Stimulated activated naive CD8-positive, alpha-beta T cell treated with anti-CD3 and anti-CD28 coated beads, Interleukin-15, Interleukin-2, amounts not matched to agents 100 ng/mL and 50 ng/mL, for 24 hours (primary cell): ENCODE measurements at regions not wholly inside any gene's neighbourhood (a gene's known extent, or its start where the extent isn't known, plus 50 kb on each side); places are given as distances from the start of the nearest gene placed in this dataset.

Source experiments
- H3K27ac Mint-ChIP-seq: one replicate; pipeline ENCODE4 v1.8.0; 2021; ENCODE audit warnings: mild to moderate bottlenecking, mixed read lengths
- H3K27me3 Mint-ChIP-seq: one replicate; pipeline ENCODE4 v1.8.0; 2021; ENCODE audit warnings: mixed read lengths
- H3K36me3 Mint-ChIP-seq: one replicate; pipeline ENCODE4 v1.8.0; 2021; ENCODE audit warnings: low read depth, mixed read lengths
- H3K4me1 Mint-ChIP-seq: one replicate; pipeline ENCODE4 v1.8.0; 2021; ENCODE audit warnings: low read depth, mixed read lengths
- H3K4me3 Mint-ChIP-seq: one replicate; pipeline ENCODE4 v1.8.0; 2021; ENCODE audit warnings: mild to moderate bottlenecking, mixed read lengths
- H3K9me3 Mint-ChIP-seq: one replicate; pipeline ENCODE4 v1.8.0; 2021; ENCODE audit warnings: mixed read lengths

DNA sequence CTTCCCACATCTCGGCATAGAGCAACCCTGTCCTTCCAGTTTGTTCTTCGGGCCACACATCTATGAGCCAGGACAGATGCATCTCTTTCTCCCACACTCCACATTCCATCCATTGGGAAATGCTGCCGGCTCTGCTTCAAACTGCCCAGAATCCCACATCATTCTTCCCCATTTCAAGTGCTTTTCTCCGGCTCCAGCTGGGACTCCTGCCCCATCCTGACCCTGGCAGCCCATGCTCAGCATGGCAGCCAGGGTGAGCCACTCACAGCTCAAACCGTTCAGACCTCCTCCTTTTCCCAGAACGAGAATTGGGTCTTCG lies 132.8 kb upstream of the SDK2 start:
- Mint-ChIP-seq H3K9me3 (no peaks in the 10 kb centered on the region), H3K27me3 (no peaks in the 10 kb centered on the region), H3K4me3 (no peak overlapping the region), H3K36me3 (no peaks in the 10 kb centered on the region), H3K27ac (no peak overlapping the region), H3K4me1 (no peaks in the 10 kb centered on the region)

DNA sequence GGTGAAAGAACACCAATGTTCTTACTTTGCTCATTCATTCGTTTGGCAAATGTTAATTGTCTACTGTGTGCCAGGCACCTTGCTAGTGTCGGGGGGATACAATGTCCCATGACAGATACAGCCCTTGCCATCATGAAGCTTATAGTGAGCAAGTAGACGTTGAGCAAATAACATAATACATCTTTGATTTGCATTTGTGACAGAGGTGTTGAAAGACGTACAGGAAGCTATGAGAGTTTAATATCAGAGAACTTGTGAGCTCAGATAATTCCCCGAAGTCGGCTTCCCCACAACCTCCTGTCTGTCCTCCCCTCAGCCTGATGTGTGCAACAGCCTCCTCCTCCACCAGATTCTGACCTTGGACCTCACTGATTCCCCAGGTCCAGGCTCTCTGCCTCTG lies 138.0 kb upstream of the SDK2 start:
- peaks cover 4% of the 10 kb centered on the region for H3K27me3 Mint-ChIP-seq
- no peak overlapping the region for H3K4me3 Mint-ChIP-seq
- no peaks in the 10 kb centered on the region for H3K9me3 Mint-ChIP-seq
- no peaks in the 10 kb centered on the region for H3K4me1 Mint-ChIP-seq
- H3K36me3 Mint-ChIP-seq = no peaks in the 10 kb centered on the region
- H3K27ac Mint-ChIP-seq = no peak overlapping the region

DNA sequence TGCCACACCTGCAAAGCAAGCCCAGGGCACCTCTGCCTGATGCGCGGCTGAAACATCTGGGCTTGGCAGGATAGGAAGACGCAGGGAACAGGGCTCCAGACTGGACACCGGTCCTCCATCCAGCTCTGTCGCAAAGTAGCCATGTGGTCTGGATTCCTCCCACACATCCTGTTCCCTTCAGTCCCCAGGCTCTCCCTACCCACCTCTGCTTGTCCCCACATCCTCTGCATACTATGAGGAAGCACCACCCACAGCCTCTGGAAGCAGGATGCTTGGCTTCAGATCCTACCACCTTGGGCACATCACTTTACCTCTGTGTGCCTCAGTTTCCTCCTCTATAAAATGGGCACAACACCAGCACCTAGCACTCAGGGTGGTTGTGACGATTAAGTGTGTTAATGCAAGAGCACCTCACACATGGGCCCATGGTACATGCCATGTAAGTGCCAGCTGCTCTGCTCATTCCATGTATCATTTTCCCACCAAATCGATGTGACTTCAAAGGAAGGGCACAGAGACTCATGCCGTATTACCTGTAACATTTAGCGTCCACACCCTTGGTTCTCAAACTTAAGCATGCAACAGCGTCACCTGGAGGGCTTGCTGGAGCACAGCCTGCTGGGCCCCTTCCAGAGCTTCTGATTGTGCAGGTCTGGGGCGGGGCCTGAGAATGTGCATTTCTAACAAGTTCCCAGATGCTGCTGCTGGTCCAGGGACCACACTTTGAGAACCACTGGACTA lies 138.6 kb upstream of the SDK2 start:
- H3K9me3 Mint-ChIP-seq = no peaks in the 10 kb centered on the region
- no peak overlapping the region for H3K27ac Mint-ChIP-seq
- peaks cover 4% of the 10 kb centered on the region for H3K27me3 Mint-ChIP-seq
- H3K4me3 Mint-ChIP-seq = no peak overlapping the region
- H3K4me1 Mint-ChIP-seq = no peaks in the 10 kb centered on the region
- no peaks in the 10 kb centered on the region for H3K36me3 Mint-ChIP-seq

GRCh38 chr17:73783382-73783766 lies 139.1 kb upstream of the SDK2 start:
- H3K27me3 Mint-ChIP-seq = peaks cover 4% of the 10 kb centered on the region

GRCh38 chr17:73783945-73784603 lies 139.8 kb upstream of the SDK2 start:
- Mint-ChIP-seq H3K4me3 (no peak overlapping the region), H3K27ac (no peak overlapping the region), H3K36me3 (no peaks in the 10 kb centered on the region), H3K4me1 (no peaks in the 10 kb centered on the region), H3K9me3 (no peaks in the 10 kb centered on the region), H3K27me3 (peaks cover 4% of the 10 kb centered on the region)

More at GRCh38 chr17:73783382-73783766, 139.1 kb upstream of the SDK2 start:
- Mint-ChIP-seq H3K27ac (no peak overlapping the region), H3K36me3 (no peaks in the 10 kb centered on the region), H3K4me3 (no peak overlapping the region), H3K4me1 (no peaks in the 10 kb centered on the region), H3K9me3 (no peaks in the 10 kb centered on the region)

- Mint-ChIP-seq H3K27me3 (peaks cover 4% of the 10 kb centered on the region), H3K9me3 (no peaks in the 10 kb centered on the region), H3K4me1 (no peaks in the 10 kb centered on the region), H3K4me3 (no peak overlapping the region), H3K36me3 (no peaks in the 10 kb centered on the region), H3K27ac (no peak overlapping the region)
Observed at GRCh38 chr17:73785496-73785895, 141.3 kb upstream of the SDK2 start.

- no peaks in the 10 kb centered on the region for H3K36me3 Mint-ChIP-seq
- peaks cover 4% of the 10 kb centered on the region for H3K27me3 Mint-ChIP-seq
Observed at GRCh38 chr17:73785958-73786743, 141.9 kb upstream of the SDK2 start.

GRCh38 chr17:73787076-73788059 lies 143.1 kb upstream of the SDK2 start:
- no peaks in the 10 kb centered on the region for H3K9me3 Mint-ChIP-seq
- peaks cover 4% of the 10 kb centered on the region for H3K27me3 Mint-ChIP-seq
- H3K36me3 Mint-ChIP-seq = no peaks in the 10 kb centered on the region
- no peak overlapping the region for H3K4me3 Mint-ChIP-seq
- no peak overlapping the region for H3K27ac Mint-ChIP-seq
- no peaks in the 10 kb centered on the region for H3K4me1 Mint-ChIP-seq

More at GRCh38 chr17:73785958-73786743, 141.9 kb upstream of the SDK2 start:
- H3K9me3 Mint-ChIP-seq = no peaks in the 10 kb centered on the region
- no peaks in the 10 kb centered on the region for H3K4me1 Mint-ChIP-seq
- no peak overlapping the region for H3K27ac Mint-ChIP-seq
- H3K4me3 Mint-ChIP-seq = no peak overlapping the region

- no peak overlapping the region for H3K4me3 Mint-ChIP-seq
- no peaks in the 10 kb centered on the region for H3K27me3 Mint-ChIP-seq
- H3K36me3 Mint-ChIP-seq = no peaks in the 10 kb centered on the region
- no peaks in the 10 kb centered on the region for H3K4me1 Mint-ChIP-seq
- no peaks in the 10 kb centered on the region for H3K9me3 Mint-ChIP-seq
- H3K27ac Mint-ChIP-seq = no peak overlapping the region
Observed at GRCh38 chr17:73788111-73788510, 143.9 kb upstream of the SDK2 start.

DNA sequence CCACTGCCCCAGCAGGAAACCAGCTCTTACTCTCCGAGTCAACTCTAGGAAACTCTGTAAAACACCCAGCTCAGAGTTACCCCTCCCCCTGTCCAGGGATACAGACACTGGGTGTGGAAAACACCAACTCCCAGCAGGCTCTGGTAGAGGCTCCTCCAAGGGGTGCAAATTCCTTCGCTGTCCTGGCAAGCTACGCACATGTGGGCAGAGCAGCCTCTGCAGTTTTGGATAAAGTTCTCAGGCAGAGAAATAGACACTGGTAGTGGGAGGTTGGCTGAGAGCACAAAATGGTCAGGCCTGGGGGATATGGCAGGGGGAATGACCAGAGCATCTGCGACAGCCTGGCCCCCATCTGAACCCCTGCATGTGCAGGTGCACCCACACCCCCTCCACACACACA lies 146.9 kb upstream of the SDK2 start:
- Mint-ChIP-seq H3K27ac (no peak overlapping the region), H3K4me3 (no peak overlapping the region), H3K27me3 (peaks cover 5% of the 10 kb centered on the region), H3K36me3 (no peaks in the 10 kb centered on the region), H3K4me1 (no peaks in the 10 kb centered on the region), H3K9me3 (no peaks in the 10 kb centered on the region)

DNA sequence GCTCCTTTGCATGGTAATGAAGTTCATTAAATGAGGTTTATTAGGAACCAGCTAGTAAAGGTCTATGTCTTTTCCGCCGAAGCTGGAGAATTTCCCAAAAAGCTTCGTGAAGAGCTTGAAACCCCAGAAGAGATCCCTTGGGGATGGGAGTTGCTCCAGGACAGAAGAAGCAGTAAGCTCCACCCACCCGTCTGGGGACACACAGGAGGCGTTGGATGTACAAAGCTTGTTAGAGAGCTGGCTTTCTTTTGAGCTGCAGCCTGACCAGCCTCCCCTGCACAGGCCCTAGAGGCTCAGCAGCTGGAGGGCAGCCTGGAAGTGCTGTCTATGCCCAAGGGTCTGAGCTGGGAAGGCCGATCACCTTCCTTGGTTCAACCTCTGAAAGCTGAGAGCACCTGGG lies 147.4 kb upstream of the SDK2 start:
- Mint-ChIP-seq H3K9me3 (no peaks in the 10 kb centered on the region), H3K27ac (no peak overlapping the region), H3K4me1 (no peaks in the 10 kb centered on the region), H3K27me3 (peaks cover 5% of the 10 kb centered on the region), H3K4me3 (no peak overlapping the region), H3K36me3 (no peaks in the 10 kb centered on the region)

GRCh38 chr17:73792994-73793393 lies 148.7 kb upstream of the SDK2 start:
- Mint-ChIP-seq H3K4me1 (no peaks in the 10 kb centered on the region), H3K27me3 (peaks cover 5% of the 10 kb centered on the region), H3K4me3 (no peak overlapping the region)

GRCh38 chr17:73794336-73794735 lies 150.1 kb upstream of the SDK2 start:
- no peaks in the 10 kb centered on the region for H3K9me3 Mint-ChIP-seq
- H3K27ac Mint-ChIP-seq = no peak overlapping the region
- H3K4me3 Mint-ChIP-seq = no peak overlapping the region
- peaks cover 6% of the 10 kb centered on the region for H3K27me3 Mint-ChIP-seq
- H3K4me1 Mint-ChIP-seq = no peaks in the 10 kb centered on the region
- H3K36me3 Mint-ChIP-seq = no peaks in the 10 kb centered on the region

More at GRCh38 chr17:73792994-73793393, 148.7 kb upstream of the SDK2 start:
- no peak overlapping the region for H3K27ac Mint-ChIP-seq
- no peaks in the 10 kb centered on the region for H3K36me3 Mint-ChIP-seq
- no peaks in the 10 kb centered on the region for H3K9me3 Mint-ChIP-seq

GRCh38 chr17:73795730-73796129 lies 151.5 kb upstream of the SDK2 start:
- H3K4me3 Mint-ChIP-seq = no peak overlapping the region
- H3K27me3 Mint-ChIP-seq = peaks cover 8% of the 10 kb centered on the region
- no peaks in the 10 kb centered on the region for H3K9me3 Mint-ChIP-seq
- H3K27ac Mint-ChIP-seq = no peak overlapping the region
- no peaks in the 10 kb centered on the region for H3K4me1 Mint-ChIP-seq
- no peaks in the 10 kb centered on the region for H3K36me3 Mint-ChIP-seq
